SK-N-SH treated with all-trans-retinoic acid at 6 μM for 48 hours (cell line): ENCODE measurements at regions not wholly inside any gene's neighbourhood (a gene's known extent, or its start where the extent isn't known, plus 50 kb on each side); places are given as distances from the start of the nearest gene placed in this dataset.

Experiments
- ATAC-seq: fragments of 200-7000 bp; cut with Tn5 transposase; 3 replicates; pipeline ENCODE4 v1.9.1; 2020; ENCODE audit warnings: mild to moderate bottlenecking, moderate library complexity
- ARNTL ChIP-seq: fragments of 450-650 bp; formaldehyde crosslinking; IDR thresholded peaks from 2 replicates; pipeline ENCODE4 v1.5.0; 2020; ENCODE audit warnings: low read depth, mild to moderate bottlenecking, moderate library complexity, borderline replicate concordance
- BACH2 ChIP-seq: fragments of 250-450 bp; sonication (Bioruptor Pico); IDR thresholded peaks from 2 replicates; pipeline ENCODE4 v1.9.0; 2021; ENCODE audit warnings: mild to moderate bottlenecking, borderline replicate concordance
- CSDC2 ChIP-seq: fragments of 250-450 bp; sonication (Bioruptor Pico); IDR thresholded peaks from 2 replicates; pipeline ENCODE4 v1.5.0; 2020; ENCODE audit warnings: mild to moderate bottlenecking, moderate library complexity
- ESRRG ChIP-seq: fragments of 250-450 bp; sonication (Bioruptor Pico); IDR thresholded peaks from 2 replicates; pipeline ENCODE4 v1.6.1; 2021; ENCODE audit warnings: mild to moderate bottlenecking
- GLIS3 ChIP-seq: fragments of 250-450 bp; sonication (Bioruptor Pico); IDR thresholded peaks from 2 replicates; pipeline ENCODE4 v1.5.0; 2020; ENCODE audit warnings: mild to moderate bottlenecking, moderate library complexity
- ISL1 ChIP-seq: fragments of 250-450 bp; sonication (Bioruptor Pico); IDR thresholded peaks from 2 replicates; pipeline ENCODE4 v2.1.2; 2022; ENCODE audit warnings: mild to moderate bottlenecking, moderate library complexity
- OSR1 ChIP-seq: fragments of 250-450 bp; sonication (Bioruptor Pico); IDR thresholded peaks from 2 replicates; pipeline ENCODE4 v1.8.0; 2022; ENCODE audit warnings: moderate library complexity, mild to moderate bottlenecking, inconsistent platforms
- PPARA ChIP-seq: fragments of 250-450 bp; sonication (Bioruptor Pico); IDR thresholded peaks from 2 replicates; pipeline ENCODE4 v1.5.0; 2020; ENCODE audit warnings: mild to moderate bottlenecking, borderline replicate concordance
- RARB ChIP-seq: fragments of 250-450 bp; sonication (Bioruptor Pico); IDR thresholded peaks from 2 replicates; pipeline ENCODE4 v1.8.0; 2021; ENCODE audit warnings: mild to moderate bottlenecking, moderate library complexity
- SNAI2 ChIP-seq: fragments of 250-450 bp; sonication (Bioruptor Pico); IDR thresholded peaks from 2 replicates; pipeline ENCODE4 v1.5.0; 2020; ENCODE audit warnings: mild to moderate bottlenecking, moderate library complexity
- TOX ChIP-seq: fragments of 250-450 bp; sonication (Bioruptor Pico); IDR thresholded peaks from 2 replicates; pipeline ENCODE4 v1.8.0; 2021; ENCODE audit warnings: mild to moderate bottlenecking, moderate library complexity, borderline replicate concordance
- ZFP3 ChIP-seq: fragments of 250-450 bp; sonication (Bioruptor Pico); IDR thresholded peaks from 2 replicates; pipeline ENCODE4 v1.5.0; 2020; ENCODE audit warnings: mild to moderate bottlenecking, moderate library complexity
- ZFP30 ChIP-seq: fragments of 450-650 bp; formaldehyde crosslinking; IDR thresholded peaks from 2 replicates; pipeline ENCODE4 v1.5.0; 2022; ENCODE audit warnings: mild to moderate bottlenecking, moderate library complexity
- ZNF565 ChIP-seq: fragments of 450-650 bp; formaldehyde crosslinking; conservative IDR thresholded peaks from 2 replicates; pipeline ENCODE4 v1.5.0; 2020; ENCODE audit warnings: low read depth, mild to moderate bottlenecking, moderate library complexity
- ZNF70 ChIP-seq: fragments of 450-650 bp; formaldehyde crosslinking; IDR thresholded peaks from 2 replicates; pipeline ENCODE4 v1.5.0; 2020; ENCODE audit warnings: mild to moderate bottlenecking, moderate library complexity
- ZNF8 ChIP-seq: fragments of 450-650 bp; formaldehyde crosslinking; IDR thresholded peaks from 2 replicates; pipeline ENCODE4 v1.5.0; 2020; ENCODE audit warnings: mild to moderate bottlenecking, moderate library complexity
- TF ChIP-seq, protein P1 (sequence below): fragments of 250-450 bp; sonication (Bioruptor Pico); IDR thresholded peaks from 2 replicates; pipeline ENCODE4 v1.8.0; 2021; ENCODE audit warnings: low read depth, mild to moderate bottlenecking, moderate library complexity, borderline replicate concordance
- TF ChIP-seq, protein P2 (sequence below): fragments of 250-450 bp; sonication (Bioruptor Pico); IDR thresholded peaks from 2 replicates; pipeline ENCODE4 v1.8.0; 2020; ENCODE audit warnings: mild to moderate bottlenecking, moderate library complexity, borderline replicate concordance
- TF ChIP-seq, protein P3 (sequence below): fragments of 250-450 bp; sonication (Bioruptor Pico); IDR thresholded peaks from 2 replicates; pipeline ENCODE4 v1.5.1; 2021; ENCODE audit warnings: mild to moderate bottlenecking, moderate library complexity
- TF ChIP-seq, protein P4 (sequence below): fragments of 250-450 bp; sonication (Bioruptor Pico); IDR thresholded peaks from 2 replicates; pipeline ENCODE4 v1.5.0; 2020; ENCODE audit warnings: mild to moderate bottlenecking, moderate library complexity
- TF ChIP-seq, protein P5 (sequence below): fragments of 250-450 bp; sonication (Bioruptor Pico); IDR thresholded peaks from 2 replicates; pipeline ENCODE4 v1.5.1; 2020; ENCODE audit warnings: low read depth, mild to moderate bottlenecking, moderate library complexity

DNA sequence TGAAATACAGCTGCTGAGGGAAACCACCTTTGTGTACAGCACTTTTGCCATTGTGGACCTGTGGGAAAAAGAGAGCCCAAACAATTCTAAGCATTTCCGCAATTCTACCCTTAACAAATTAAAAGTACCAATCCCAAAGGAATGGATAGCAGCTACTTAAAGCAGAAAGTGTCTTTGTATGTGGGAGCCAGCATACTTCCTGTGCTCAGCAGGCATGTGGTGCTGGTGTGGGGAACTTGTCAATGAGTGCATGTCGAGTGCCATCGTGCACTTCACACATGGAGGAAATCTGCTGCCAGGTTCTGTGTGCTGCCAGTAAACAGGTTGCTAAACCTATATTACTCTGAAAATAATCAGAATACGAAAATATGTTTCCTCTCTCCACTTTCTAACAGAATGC is 399.0 kb downstream of the LRRC70 start:
- no peak for ATAC-seq
- TF ChIP-seq OSR1 (no peak), ISL1 (CRISPR knock-in tag) (no peak)

DNA sequence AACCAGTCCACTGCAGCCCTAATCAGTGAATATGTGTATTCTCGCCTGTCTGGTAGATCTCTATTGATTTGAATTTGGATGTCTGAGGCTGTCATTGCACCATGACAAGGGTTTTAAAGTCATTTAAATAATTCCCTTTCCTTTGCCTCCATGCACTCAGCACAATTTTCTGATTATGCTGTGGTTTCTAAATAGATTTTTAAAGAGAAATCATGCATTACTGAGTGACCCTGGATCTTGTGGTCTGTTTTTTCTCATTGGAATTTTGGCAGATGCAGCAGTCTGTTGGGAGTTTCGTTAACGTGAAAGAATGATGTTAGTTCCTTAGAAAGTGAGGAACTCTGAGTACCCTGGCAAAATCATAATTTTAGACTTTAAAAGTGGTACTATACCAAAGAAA is 396.0 kb downstream of the LRRC70 start:
- TF ChIP-seq ZNF8 (CRISPR knock-in tag): no peak
- no peak for TF ChIP-seq OSR1
- no peak for TF ChIP-seq GLIS3
- TF ChIP-seq TOX (CRISPR knock-in tag): no peak
- no peak for TF ChIP-seq ISL1 (CRISPR knock-in tag)
- TF ChIP-seq SNAI2 (CRISPR knock-in tag): no peak
- TF ChIP-seq ZNF70 (CRISPR knock-in tag): no peak
- TF ChIP-seq BACH2 (CRISPR knock-in tag): no peak
- no peak for TF ChIP-seq ZNF565
- TF ChIP-seq, protein P1, sequence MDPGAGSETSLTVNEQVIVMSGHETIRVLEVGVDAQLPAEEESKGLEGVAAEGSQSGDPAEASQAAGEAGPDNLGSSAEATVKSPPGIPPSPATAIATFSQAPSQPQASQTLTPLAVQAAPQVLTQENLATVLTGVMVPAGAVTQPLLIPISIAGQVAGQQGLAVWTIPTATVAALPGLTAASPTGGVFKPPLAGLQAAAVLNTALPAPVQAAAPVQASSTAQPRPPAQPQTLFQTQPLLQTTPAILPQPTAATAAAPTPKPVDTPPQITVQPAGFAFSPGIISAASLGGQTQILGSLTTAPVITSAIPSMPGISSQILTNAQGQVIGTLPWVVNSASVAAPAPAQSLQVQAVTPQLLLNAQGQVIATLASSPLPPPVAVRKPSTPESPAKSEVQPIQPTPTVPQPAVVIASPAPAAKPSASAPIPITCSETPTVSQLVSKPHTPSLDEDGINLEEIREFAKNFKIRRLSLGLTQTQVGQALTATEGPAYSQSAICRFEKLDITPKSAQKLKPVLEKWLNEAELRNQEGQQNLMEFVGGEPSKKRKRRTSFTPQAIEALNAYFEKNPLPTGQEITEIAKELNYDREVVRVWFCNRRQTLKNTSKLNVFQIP (CRISPR knock-in tag): no peak
- TF ChIP-seq, protein P2, sequence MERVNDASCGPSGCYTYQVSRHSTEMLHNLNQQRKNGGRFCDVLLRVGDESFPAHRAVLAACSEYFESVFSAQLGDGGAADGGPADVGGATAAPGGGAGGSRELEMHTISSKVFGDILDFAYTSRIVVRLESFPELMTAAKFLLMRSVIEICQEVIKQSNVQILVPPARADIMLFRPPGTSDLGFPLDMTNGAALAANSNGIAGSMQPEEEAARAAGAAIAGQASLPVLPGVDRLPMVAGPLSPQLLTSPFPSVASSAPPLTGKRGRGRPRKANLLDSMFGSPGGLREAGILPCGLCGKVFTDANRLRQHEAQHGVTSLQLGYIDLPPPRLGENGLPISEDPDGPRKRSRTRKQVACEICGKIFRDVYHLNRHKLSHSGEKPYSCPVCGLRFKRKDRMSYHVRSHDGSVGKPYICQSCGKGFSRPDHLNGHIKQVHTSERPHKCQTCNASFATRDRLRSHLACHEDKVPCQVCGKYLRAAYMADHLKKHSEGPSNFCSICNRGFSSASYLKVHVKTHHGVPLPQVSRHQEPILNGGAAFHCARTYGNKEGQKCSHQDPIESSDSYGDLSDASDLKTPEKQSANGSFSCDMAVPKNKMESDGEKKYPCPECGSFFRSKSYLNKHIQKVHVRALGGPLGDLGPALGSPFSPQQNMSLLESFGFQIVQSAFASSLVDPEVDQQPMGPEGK: no peak
- TF ChIP-seq, protein P3, sequence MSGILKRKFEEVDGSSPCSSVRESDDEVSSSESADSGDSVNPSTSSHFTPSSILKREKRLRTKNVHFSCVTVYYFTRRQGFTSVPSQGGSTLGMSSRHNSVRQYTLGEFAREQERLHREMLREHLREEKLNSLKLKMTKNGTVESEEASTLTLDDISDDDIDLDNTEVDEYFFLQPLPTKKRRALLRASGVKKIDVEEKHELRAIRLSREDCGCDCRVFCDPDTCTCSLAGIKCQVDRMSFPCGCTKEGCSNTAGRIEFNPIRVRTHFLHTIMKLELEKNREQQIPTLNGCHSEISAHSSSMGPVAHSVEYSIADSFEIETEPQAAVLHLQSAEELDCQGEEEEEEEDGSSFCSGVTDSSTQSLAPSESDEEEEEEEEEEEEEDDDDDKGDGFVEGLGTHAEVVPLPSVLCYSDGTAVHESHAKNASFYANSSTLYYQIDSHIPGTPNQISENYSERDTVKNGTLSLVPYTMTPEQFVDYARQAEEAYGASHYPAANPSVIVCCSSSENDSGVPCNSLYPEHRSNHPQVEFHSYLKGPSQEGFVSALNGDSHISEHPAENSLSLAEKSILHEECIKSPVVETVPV (CRISPR knock-in tag): no peak
- TF ChIP-seq ZFP30 (CRISPR knock-in tag): no peak
- TF ChIP-seq, protein P4, sequence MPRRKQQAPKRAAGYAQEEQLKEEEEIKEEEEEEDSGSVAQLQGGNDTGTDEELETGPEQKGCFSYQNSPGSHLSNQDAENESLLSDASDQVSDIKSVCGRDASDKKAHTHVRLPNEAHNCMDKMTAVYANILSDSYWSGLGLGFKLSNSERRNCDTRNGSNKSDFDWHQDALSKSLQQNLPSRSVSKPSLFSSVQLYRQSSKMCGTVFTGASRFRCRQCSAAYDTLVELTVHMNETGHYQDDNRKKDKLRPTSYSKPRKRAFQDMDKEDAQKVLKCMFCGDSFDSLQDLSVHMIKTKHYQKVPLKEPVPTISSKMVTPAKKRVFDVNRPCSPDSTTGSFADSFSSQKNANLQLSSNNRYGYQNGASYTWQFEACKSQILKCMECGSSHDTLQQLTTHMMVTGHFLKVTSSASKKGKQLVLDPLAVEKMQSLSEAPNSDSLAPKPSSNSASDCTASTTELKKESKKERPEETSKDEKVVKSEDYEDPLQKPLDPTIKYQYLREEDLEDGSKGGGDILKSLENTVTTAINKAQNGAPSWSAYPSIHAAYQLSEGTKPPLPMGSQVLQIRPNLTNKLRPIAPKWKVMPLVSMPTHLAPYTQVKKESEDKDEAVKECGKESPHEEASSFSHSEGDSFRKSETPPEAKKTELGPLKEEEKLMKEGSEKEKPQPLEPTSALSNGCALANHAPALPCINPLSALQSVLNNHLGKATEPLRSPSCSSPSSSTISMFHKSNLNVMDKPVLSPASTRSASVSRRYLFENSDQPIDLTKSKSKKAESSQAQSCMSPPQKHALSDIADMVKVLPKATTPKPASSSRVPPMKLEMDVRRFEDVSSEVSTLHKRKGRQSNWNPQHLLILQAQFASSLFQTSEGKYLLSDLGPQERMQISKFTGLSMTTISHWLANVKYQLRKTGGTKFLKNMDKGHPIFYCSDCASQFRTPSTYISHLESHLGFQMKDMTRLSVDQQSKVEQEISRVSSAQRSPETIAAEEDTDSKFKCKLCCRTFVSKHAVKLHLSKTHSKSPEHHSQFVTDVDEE (CRISPR knock-in tag): no peak
- TF ChIP-seq ARNTL (CRISPR knock-in tag): no peak
- no peak for TF ChIP-seq ESRRG (CRISPR knock-in tag)
- peak; percentile 49; the same call in 2 of the 3 replicates for ATAC-seq

DNA sequence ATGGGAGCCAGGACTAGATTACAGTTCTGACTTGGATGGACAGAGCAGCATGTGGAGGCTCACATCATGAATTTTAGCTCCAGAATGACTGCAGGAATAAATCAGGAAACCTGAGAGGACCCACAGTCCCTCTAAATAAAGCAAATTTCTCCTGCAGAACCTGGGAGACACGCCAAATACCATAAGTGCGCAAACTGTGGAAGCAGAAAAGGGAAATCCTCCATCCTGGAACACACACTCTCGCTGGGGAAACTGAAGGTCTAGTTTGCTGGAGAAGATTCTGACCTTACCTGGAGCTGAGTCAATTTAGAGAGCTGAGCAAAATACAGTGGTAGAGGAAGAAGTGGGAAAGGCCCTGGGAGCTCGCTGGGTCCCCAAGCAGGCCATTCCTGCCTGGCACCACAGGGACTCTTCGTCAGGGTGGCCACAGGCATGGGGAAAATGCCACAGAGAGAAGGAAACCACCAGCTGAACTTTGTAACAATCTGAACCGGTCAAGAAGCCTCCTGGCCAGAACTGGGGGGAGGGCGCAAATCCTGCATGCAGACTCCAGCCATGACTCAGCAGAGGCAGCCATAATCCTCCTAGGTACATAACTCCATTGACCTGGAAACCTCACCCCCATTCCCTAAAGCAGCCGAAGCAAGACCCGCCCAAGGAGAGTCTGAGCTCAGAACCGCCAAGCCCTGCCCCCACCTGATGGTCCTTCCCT is 390.9 kb downstream of the LRRC70 start:
- no peak for ATAC-seq
- TF ChIP-seq ARNTL (CRISPR knock-in tag) (no peak), GLIS3 (no peak), ZNF70 (CRISPR knock-in tag) (no peak), ZFP30 (CRISPR knock-in tag) (no peak), ZFP3 (CRISPR knock-in tag) (no peak), CSDC2 (CRISPR knock-in tag) (no peak), ESRRG (CRISPR knock-in tag) (no peak), RARB (CRISPR knock-in tag) (no peak), ISL1 (CRISPR knock-in tag) (no peak), TOX (CRISPR knock-in tag) (no peak), PPARA (CRISPR knock-in tag) (no peak), ZNF8 (CRISPR knock-in tag) (no peak), OSR1 (no peak)
- TF ChIP-seq, protein P3 (CRISPR knock-in tag): no peak
- TF ChIP-seq, protein P1 (CRISPR knock-in tag): no peak
- TF ChIP-seq, protein P4 (CRISPR knock-in tag): no peak
- TF ChIP-seq, protein P5, sequence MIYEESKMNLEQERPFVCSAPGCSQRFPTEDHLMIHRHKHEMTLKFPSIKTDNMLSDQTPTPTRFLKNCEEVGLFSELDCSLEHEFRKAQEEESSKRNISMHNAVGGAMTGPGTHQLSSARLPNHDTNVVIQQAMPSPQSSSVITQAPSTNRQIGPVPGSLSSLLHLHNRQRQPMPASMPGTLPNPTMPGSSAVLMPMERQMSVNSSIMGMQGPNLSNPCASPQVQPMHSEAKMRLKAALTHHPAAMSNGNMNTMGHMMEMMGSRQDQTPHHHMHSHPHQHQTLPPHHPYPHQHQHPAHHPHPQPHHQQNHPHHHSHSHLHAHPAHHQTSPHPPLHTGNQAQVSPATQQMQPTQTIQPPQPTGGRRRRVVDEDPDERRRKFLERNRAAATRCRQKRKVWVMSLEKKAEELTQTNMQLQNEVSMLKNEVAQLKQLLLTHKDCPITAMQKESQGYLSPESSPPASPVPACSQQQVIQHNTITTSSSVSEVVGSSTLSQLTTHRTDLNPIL (CRISPR knock-in tag): no peak
